ENCODE measurements at regions not wholly inside any gene's neighbourhood (a gene's known extent, or its start where the extent isn't known, plus 50 kb on each side); places are given as distances from the start of the nearest gene placed in this dataset.

- no peak overlapping the region for H2BK12ac ChIP-seq (ENCODE audit: low read depth, low read length)
- no peak overlapping the region for H3K14ac ChIP-seq (ENCODE audit: insufficient read length)
- POLR2A ChIA-PET (ENCODE audit: partially characterized antibody): no interaction called here
- no peaks in the 10 kb centered on the region for H3K23me2 ChIP-seq (ENCODE audit: low read depth, low read length)
- no peaks in the 10 kb centered on the region for H3K9me3 ChIP-seq (ENCODE audit: insufficient read depth in 2 of 2, low read depth in 1 of 2, low read length in 1 of 2)
- no peak overlapping the region for H4K91ac ChIP-seq (replicated peaks; ENCODE audit: insufficient read length, low read length)
- H3K4me1 ChIP-seq (replicated peaks in 1 of 4; ENCODE audit: control insufficient read depth in 3 of 4, insufficient read depth in 4 of 4, low read length in 3 of 4): no peaks in the 10 kb centered on the region
- no peaks in the 10 kb centered on the region for H3K27me3 ChIP-seq (replicated peaks in 1 of 4; ENCODE audit: control insufficient read depth in 3 of 4, extremely low read depth in 1 of 4, insufficient read depth in 3 of 4, low read length in 3 of 4)
- no peak overlapping the region for H3K27ac ChIP-seq (ENCODE audit: low read depth, low read length)
- H3K36me3 ChIP-seq (ENCODE audit: control insufficient read depth in 2 of 4, insufficient read depth in 4 of 4, low read length in 3 of 4): no peaks in the 10 kb centered on the region
- H3K4me3 ChIP-seq (ENCODE audit: extremely low read depth in 1 of 4, insufficient read depth in 2 of 4, low read depth in 3 of 4, low read length in 4 of 4): no peak overlapping the region
- H3K56ac ChIP-seq (replicated peaks; ENCODE audit: insufficient read length, low read depth, low read length): no peak overlapping the region
- no peak overlapping the region for H4K5ac ChIP-seq (ENCODE audit: insufficient read length, low read depth, low read length)
- H2AK5ac ChIP-seq (ENCODE audit: low read depth, low read length): no peak overlapping the region
- H2BK15ac ChIP-seq (ENCODE audit: low read length): no peak overlapping the region
- no peaks in the 10 kb centered on the region for H4K20me1 ChIP-seq (replicated peaks in 1 of 2; ENCODE audit: control insufficient read depth in 1 of 2, insufficient read depth in 2 of 2, low read length in 2 of 2)
- H3K23ac ChIP-seq (ENCODE audit: insufficient read length): no peak overlapping the region
- DNase-seq (ENCODE audit: low read depth in 1 of 2, low spot score in 2 of 2) (no peak), FAIRE-seq (no peak)
- H2BK120ac ChIP-seq (replicated peaks; ENCODE audit: low read depth, low read length): no peak overlapping the region
- H4K8ac ChIP-seq (ENCODE audit: extremely low read depth, insufficient read depth, low read length): no peak overlapping the region
- no peak overlapping the region for H3K4ac ChIP-seq (replicated peaks; ENCODE audit: insufficient read length, low read depth, low read length)
- H2BK20ac ChIP-seq (ENCODE audit: low read length): no peak overlapping the region
- WGBS, 2 experiments (ENCODE audit: extremely low coverage in 1 of 2, insufficient coverage in 1 of 2, insufficient read length in 1 of 2, insufficient replicate concordance in 2 of 2, low coverage in 1 of 2, low lambda C conversion rate in 2 of 2, missing lambda C conversion rate in 1 of 2): 77% methylated on average over 2 of the region's 2 CpGs; no CpG with 5 or more reads in 1 of the 2 experiments
- H3K79me2 ChIP-seq (ENCODE audit: control insufficient read depth in 1 of 2, insufficient read depth in 2 of 2, low read length in 2 of 2): no peaks in the 10 kb centered on the region
- TF ChIP-seq CHD2 (IDR thresholded peaks at IDR 0.05; ENCODE audit: low read length): no peak
- TF ChIP-seq TBP (IDR thresholded peaks at IDR 0.05; ENCODE audit: low read depth, low read length): no peak
- no peak for TF ChIP-seq FOSL1 (IDR thresholded peaks at IDR 0.05; ENCODE audit: insufficient read depth, low read depth, low read length)
- no peak for TF ChIP-seq USF2 (IDR thresholded peaks at IDR 0.05; ENCODE audit: low read length)
- TF ChIP-seq BRCA1 (IDR thresholded peaks at IDR 0.05; ENCODE audit: low read depth, low read length): no peak
- no peak for TF ChIP-seq SP4 (IDR thresholded peaks at IDR 0.05; ENCODE audit: low read length)
- TF ChIP-seq RFX5 (IDR thresholded peaks at IDR 0.05; ENCODE audit: borderline replicate concordance, low read depth, low read length): no peak
- TF ChIP-seq MAX (IDR thresholded peaks at IDR 0.05): no peak
- TF ChIP-seq SP1 (IDR thresholded peaks at IDR 0.05; ENCODE audit: low read depth, low read length): no peak
- H3K4me2 ChIP-seq (ENCODE audit: insufficient read depth in 1 of 2, low read depth in 2 of 2, low read length in 2 of 2): no peak overlapping the region
- no peak overlapping the region for H3K18ac ChIP-seq (ENCODE audit: extremely low read depth, low read length)
- H2AFZ ChIP-seq (ENCODE audit: low read length): no peak overlapping the region
- no peak overlapping the region for H3K9ac ChIP-seq (replicated peaks in 1 of 4; ENCODE audit: extremely low read depth in 1 of 4, low read depth in 3 of 4, low read length in 3 of 4)
- no peak overlapping the region for H2BK5ac ChIP-seq (ENCODE audit: low read depth, low read length)
- CTCF ChIA-PET (ENCODE audit: partially characterized antibody): no interaction called here
- H3K79me1 ChIP-seq (ENCODE audit: low read depth, low read length): no peaks in the 10 kb centered on the region
Measured at GRCh38 chr2:195150819-195151218, 506.2 kb upstream of the SLC39A10 start.
